CD4-positive, alpha-beta T cell treated with Interleukin-15 for 1 hour (primary cell): ENCODE measurements at regions not wholly inside any gene's neighbourhood (a gene's known extent, or its start where the extent isn't known, plus 50 kb on each side); places are given as distances from the start of the nearest gene placed in this dataset.

Experiments
- DNase-seq: peaks from one replicate; pipeline ENCODE4 v3.0.0-alpha.2; 2020

DNA sequence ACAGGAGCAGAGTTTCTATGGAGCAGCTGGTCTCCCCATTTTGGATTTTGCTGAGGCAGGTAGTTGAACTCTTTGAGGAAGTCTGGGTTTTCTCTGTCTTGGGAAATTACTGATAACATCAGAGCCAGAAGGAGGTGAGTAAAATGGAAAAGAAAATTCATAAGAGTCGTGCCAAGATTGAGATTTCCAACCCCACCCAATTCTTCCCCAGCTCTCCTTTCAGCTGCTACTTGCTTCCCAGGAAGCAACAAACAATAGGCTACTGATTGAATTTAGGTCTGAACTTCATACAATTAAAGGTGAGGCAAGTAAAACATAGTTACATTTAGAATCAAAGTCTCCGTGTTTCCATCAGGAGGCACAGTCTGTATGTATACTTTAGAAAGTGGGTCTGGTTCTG, 54.6 kb upstream of the EOLA2 start:
- no peak for DNase-seq

DNA sequence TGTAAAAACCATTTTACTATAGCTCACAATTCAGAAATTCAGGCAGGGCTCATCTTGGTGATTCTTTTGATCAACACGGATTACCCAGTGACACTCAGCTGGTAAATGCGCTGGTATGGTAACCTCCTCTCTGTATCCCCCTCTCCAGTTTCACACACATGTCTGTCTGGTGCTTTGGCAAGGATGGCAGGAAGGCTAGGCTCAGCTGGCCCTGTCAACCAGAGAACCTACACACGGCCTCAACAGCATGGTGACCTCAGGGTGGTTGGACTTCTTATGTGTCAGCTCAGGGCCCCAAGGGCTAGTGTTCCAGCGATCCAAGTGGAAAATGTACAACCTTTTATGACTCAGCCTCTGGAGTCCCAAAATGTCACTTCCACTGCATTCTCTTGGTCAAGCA, 55.7 kb upstream of the EOLA2 start:
- DNase-seq: no peak

DNA sequence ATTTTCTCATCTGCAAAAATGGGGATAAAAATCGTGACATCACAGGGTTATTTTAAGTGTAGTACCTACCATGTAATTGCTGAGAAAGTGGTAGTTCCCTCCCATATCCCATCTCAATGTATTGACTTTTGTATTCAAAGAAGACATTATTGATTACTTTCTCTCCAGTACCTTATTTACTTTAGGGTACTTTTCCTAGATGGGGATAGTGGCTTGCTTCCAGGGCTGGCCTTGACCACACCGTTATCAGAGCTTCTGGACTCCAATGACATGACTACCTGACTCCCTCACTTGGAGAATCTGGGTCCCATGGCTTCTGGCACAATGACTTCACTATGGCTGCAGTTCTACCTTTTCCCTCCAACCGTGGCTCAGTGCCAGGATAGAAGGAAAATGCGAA, 58.2 kb upstream of the EOLA2 start:
- DNase-seq: no peak

DNA sequence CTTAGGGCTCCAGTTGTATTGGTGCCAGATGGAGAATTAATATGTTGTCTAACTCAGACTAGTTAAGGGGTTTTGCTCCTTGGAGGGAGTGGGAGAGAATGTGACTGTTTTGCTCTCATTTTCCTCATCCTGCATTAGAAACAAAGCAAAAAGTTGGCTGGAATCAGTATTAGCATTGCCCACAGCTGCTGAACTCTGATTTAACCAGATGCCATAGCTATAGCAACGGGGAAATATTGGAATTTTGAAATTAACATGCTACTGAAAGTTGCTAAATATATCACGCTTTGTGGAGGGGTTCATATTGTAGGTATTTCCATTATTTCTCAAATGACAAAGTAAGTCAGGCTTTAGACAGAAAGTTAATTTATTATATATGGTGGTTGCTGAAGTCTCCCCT, 66.7 kb upstream of the EOLA2 start:
- no peak for DNase-seq

DNA sequence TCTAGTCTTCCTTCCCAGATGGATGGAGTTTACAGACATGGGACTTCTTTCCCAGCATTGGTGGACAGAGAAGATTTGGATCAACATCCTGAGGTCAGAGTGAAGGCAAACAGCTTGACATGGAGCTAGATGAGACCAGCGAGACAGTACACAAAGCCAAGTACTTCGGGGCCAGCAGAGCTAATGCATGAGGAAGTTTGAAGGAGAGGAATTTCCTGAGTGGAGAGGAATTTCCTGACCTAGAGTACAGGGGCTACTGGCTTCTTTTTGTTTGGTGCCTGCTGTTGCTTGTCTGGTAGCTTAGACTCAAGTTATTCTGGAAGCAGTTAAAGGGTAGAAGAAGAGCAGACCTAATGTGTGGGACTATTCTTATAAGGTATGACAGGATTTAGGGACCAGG, 69.1 kb upstream of the EOLA2 start:
- no peak for DNase-seq

DNA sequence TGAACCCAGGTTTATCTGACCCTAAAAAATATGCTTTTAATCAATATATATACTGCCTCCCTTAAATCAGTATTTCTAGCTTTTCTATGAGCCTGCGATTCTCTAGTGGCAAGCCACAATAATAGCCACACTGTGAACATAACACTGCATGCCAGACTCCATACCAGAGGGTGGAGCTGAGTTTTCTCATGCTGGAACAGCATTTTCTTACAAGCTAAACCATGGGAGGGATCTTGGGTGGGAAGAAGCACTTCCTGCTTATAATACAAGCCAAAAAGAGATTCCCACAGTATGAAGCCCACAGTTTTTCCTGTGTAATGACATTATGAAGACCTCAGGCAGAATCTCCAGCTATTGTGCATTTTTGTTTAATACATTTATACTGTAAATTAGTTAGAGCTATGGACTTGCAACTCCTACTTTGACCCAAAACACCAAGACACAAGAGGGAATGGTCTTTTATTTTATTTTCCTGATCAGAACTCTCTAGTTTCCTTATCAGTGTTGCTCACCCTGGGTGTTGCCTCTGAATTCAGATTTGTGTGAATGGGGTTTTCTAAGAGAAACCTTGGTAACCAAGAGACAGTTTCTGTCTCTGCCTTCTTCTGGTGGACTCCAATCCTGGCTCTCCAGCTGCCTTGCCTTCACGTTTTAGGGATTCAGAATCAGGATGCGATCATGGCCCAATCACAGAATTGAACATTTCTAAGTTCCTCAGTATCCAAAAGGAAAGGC, 74.5 kb upstream of the EOLA2 start:
- DNase-seq: no peak

DNA sequence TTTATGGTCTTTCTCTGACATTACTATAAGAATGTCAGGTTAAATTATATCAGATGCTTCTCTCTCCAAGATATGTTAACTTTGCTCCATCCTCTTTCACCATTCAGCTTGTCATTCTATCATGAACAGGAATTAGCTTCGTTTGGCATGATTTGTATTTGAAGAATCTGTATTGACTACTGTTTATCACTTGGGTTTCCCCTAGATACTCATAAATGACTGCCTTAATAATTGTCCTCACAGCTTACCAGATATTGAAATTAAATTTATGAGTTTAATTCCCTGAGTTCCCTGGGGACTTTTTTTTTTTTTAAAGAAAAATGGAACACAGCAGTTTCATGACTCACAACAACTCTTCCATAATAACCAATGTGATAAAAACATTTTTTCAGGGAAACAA, 76.2 kb upstream of the EOLA2 start:
- DNase-seq: no peak

DNA sequence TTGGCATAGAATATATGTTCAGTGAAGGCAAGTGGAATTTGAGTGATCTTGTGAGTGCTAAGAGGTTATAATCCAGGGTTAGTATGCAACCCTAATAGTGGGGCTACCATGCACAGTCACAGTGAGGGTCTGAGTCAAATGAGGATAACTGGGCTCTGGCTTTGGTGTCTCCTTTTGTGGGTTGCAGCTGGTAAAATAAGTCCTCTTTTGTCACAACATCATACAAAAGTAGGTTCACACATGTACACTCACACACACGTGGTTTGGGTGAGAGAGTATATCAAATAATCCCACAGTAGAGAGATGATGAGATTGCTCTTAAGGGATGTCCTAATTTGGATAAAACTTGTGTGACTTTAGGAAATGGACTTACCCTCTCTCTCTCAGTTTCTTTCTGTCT, 79.6 kb upstream of the EOLA2 start:
- DNase-seq: no peak

DNA sequence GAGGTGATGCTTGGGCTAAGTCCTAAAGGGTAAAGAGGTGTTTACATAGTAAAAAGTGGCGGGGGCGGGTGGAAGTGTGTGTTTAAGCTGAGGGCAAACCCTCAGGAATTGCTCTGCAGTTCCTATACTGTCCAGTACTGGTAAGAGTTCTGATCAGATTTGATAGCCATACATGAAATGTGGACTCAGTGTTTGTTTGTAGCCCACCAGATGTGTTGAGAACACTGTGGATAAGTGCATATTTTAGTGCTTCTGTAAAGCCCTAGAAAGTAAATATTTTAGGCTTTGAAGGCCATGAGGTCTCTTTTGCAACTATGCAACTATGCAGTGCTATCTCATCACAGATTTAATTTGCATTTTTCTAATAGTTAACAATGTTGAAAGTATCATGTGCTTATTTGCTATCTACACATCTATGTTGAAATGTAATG, 80.7 kb upstream of the EOLA2 start:
- DNase-seq: no peak

DNA sequence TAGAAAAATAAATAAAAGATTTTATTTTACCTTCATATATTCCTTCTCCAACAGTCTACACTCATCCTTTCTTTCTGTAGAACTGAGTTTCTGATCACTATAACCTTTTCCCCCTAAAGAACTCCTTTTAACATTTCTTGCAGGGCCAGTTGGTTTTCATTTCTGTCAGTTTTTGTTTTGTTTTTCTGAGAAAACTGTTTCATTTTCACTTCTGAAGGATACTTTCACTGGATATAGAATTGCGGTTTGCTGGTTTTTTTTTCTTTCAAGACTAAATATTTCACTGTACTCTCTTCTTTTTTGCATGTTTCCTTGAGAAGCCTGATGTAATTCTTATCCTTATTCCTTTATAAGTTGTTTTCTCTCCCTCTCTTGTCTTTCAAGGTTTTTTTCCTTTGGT, 90.4 kb upstream of the EOLA2 start:
- no peak for DNase-seq

DNA sequence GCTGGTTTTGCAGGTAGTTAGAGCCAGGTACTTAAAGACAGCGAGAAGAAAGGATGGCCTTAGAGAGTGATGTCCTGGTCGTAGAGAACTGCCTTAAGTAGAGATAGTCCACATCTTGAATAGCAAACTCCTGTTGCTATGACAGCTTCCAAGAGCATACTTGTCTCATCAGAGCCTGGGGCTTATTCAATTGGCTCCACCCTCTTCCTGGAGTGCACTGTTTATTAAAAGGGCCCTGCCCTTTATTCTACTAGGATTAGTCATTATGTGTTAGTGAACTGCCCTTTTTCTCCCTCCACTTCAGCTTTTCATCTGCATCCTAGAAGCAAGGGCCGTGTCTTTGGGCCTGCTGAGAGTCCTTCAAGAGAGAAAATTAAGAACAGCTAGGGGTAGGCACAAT, 94.5 kb upstream of the EOLA2 start:
- no peak for DNase-seq

DNA sequence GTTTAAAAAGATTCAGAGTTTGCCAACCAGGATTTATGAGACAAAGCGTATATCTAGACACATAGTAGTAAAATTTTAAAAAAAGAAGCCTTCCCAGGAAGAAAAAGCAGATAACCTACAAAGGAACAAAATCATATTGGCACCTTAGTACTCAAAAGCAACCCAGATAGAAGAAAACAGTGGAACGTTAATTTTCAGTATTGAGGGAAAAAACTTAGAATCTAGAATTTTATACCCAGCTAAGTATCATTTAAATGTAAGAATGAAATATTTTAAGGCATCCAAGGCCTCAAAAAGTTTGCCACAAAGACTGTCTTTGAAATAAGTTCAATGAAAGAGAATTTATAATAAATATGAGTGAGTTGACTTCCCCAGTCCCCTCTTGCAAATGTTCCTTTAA, 96.5 kb upstream of the EOLA2 start:
- DNase-seq: no peak

DNA sequence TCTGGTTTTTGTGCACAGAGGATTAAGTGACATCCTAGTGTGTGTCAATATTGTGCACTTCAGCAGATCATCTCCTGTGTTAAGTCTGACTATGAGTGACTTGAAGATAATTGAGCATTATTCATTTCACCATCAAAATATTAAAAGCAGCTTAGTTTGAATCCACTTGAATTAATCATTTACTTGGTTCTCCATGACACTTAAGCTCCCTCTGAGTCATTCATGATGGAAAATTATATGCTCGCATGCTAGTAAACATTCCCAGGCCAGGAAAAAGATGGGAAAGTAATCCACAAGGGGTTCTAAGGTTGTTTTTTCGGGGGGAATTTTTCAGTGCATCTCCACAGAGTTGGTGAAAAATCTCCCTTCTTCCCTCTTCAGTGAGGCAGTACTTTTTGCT, 97.2 kb upstream of the EOLA2 start:
- DNase-seq: no peak

DNA sequence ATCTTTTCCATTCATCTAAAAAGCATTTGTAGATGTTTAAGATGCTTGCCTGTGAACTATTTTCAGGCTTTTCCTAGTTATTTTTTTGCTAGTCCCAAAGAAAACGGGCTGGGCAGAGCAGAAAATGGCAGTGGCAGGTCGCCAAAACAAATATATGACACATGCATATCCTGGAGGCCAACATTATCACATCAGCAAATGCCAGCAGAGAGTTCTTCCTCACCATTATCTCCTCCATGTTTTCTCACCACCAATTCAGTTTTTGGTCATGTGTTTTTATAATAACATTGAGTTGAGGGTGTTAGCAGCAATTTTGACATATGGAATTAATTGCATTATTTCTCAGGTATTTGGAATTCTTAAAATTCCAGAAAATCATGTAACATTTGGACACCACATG, 97.9 kb upstream of the EOLA2 start:
- DNase-seq: no peak

DNA sequence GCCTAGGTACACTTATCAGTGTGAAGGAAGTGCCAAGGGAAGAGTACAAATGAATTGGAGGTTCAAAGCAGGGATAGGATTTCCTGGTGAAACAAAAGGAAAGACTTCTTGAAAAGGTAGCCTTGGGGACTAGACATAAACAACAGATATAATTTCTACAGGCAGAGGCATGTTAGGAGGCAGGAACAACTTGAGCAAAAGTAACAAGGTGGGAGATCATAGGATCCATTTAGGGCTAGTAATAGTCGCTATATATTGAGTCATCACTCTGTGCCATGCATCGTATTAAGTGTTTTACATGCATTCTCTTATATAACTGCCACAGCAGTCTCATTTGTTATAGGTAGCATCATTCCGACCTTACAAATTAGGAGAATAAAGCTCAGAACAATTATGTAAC, 98.3 kb upstream of the EOLA2 start:
- DNase-seq: no peak

DNA sequence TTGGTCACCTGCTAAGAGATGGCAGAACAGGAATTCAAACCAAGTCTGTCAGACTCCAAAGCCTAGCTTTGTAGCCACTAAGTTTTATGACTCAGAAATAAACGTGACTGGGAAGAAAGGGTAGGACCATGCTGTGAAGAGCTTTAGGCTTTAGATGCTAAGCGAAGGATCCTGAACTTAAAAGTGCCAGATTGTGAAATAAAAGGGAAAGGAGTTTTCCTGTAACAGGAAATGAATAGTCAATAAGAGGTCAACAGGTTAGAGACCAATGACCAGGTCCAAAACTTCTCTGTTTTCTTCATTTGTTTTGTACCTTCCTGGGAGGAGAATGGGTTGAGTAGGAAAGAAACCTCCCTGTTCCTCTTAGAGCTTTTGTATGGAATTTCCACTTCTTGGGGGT, 98.8 kb upstream of the EOLA2 start:
- DNase-seq: no peak

DNA sequence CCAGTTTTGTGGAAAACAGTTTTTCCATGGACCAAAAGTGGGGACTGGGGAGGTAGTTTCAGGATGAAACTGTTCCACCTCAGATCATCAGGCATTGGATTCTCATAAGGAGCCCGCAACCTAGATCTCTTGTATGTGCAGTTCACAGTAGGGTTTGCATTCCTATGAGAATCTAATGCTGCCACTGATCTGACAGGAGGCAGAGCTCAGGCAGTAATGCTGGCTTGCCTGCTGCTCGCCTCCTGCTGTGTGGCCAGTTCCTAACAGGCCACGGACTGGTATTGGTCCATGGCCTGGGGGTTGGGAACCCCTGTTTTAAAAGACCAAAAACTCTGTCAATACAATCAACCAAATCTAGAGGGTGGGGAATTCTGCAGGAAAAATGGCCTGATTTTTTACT, 100.0 kb upstream of the EOLA2 start:
- DNase-seq: no peak

DNA sequence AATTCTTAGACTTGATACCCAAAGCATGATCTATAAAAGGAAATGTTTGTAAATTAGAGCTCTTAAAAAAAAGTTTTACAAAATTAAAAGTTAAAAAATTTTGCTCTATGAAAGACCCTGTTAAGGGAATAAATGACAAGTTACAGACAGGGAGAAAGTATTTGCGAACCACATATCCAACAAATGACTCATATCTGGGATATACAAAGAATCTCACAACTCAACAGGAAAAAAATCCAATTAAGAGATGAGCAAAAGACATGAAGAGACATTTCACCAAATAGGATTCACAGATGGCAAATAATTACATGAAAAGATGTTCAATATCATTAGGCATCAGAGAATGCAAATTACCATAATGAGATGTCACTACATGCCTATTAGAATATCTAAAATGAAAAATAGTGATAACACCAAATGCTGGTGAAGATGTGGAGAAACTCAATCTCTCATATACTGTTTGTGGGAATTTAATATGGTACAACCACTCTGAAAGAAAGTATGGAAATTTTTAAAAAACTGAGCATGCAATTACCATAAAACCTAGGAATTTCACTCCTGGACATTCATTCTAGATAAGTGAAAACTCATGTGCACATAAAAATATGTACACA, 100.8 kb upstream of the EOLA2 start:
- no peak for DNase-seq

DNA sequence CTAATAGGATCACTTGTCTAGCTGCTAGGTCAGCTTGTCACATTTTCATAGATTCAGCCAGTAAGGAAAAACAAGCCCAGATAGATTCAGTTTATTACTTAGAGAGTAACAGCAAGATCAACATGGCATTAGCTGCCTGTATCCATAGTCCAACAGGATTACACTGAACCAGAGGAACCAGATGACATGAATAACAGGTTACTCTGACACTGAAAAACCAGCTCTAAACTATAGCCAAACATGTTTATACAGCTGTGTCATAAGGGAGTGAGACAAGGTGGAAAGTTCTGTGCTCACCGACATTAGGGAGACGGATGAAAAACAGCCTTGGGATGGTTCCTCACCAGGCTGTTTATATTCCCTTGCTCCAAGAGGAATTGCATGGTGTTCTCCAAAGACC, 102.9 kb upstream of the EOLA2 start:
- DNase-seq: no peak

DNA sequence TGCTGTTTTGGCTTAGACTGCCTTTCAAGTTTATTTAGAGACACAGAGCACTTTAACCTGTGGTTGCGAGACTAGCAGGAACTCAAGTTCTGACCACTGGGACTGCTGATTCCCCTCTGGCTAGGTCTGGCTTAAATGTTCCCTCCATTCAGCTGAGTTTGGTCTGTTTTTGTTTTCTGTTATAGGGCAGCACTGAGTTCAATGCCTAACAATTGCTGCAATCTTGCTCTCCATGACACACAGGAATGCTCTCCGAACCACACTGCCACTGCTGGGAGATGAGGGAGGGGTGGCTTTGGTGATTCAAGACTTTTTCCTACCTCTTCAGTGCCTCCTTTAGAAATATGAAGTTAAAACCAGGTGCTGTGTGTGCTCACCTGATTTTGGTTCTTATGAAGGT, 106.3 kb upstream of the EOLA2 start:
- DNase-seq: no peak

DNA sequence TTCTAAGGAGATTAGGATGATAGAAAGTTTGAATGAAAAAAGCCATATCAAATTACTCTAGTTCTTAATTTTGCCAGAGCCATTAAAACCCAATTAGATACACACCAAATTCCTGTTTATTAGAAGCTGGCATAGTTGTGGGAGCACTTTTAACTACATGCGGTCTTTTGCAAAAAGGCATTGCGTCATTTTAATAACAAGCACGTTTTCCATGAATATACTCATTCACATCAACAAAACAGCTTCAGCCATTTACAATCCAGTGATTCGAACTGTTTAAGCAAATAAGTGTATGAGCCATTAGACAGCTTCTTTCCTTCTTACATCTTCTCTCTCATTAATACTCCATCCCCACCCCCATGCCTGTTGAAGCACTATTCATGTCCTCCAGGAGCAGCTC, 109.5 kb upstream of the EOLA2 start:
- DNase-seq: no peak

DNA sequence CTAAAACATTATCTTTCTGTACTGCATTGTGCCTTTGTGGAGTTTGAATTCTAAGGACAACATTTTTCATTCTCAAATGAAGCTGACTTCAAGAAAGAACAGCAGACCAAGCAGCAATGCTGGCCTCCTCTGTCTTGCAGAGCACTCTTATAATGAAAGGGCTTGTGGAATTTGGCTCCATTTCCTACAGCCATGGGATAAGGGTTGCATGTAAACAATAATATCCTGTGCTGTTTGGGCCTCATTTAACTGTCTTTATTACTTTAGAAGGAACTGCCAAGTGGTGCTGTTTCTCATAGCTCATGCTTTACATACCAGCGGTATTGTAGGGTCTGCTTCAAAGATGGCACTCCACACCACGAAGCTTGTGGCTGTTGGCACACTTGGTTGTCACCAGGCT, 111.4 kb upstream of the EOLA2 start:
- no peak for DNase-seq

DNA sequence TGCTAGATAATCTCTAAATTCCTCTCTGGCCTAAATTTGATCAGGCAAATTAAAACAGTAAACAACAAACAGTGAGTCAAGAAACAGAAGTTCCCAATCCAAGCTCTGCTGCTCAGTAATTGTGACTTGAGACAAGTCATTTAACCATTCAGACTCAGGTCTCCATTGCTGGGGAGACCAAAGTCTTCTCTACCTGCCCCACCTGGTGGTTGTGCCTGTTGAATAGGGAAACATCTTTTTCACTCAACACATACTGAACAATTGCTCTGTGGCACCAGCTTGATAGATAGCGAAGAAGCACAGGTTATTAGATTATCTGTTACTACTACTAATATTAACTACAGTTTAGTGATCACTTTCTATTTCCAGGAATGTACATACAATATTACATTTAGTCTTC, 112.1 kb upstream of the EOLA2 start:
- DNase-seq: no peak

DNA sequence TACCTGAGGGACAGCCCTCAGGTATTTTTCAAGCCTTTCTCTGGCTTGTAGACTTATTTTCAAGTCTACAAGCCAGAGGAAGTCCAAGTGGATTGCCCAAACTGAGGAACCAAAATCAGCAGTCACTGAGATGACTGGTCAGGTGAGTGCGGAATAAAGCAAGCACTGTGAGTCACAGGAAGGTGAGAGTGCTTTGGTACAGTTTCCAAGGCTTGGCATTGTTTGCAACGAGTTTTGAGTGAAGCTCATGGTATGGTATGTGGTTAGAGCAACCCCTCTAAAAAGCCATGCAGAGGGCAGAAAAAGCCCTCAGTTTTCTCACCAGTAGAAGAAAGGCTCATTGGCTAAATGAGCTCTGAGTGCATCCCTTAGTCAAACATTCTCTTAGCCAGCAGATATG, 112.8 kb upstream of the EOLA2 start:
- DNase-seq: no peak

DNA sequence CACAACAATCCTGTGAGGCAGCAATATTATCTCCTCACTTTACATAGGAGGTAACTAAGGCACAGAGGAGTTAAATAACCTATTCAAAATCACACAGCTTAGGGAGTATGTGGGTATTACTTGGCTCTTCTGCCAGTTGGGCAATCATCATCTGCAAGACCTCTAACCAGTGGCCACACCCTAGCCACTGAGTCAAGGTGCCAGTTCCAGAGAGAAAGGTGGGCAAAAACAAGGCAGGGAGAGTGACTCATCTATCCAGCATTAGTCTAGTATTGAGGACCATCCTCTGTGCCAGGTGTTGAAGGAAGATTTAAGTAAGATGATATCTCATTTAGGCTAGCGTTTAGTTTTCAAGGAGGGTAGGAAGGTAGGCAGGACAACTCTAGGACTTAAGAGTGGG, 113.9 kb upstream of the EOLA2 start:
- no peak for DNase-seq
